NCI-H524 treated with DMSO at 0.1 percent for 48 hours (cell line): ENCODE measurements at regions not wholly inside any gene's neighbourhood (a gene's known extent, or its start where the extent isn't known, plus 50 kb on each side); places are given as distances from the start of the nearest gene placed in this dataset.

Source experiments
- DNase-seq: peaks from one replicate; lab custom pipeline; 2025; lab: John Stamatoyannopoulos, UW

DNA sequence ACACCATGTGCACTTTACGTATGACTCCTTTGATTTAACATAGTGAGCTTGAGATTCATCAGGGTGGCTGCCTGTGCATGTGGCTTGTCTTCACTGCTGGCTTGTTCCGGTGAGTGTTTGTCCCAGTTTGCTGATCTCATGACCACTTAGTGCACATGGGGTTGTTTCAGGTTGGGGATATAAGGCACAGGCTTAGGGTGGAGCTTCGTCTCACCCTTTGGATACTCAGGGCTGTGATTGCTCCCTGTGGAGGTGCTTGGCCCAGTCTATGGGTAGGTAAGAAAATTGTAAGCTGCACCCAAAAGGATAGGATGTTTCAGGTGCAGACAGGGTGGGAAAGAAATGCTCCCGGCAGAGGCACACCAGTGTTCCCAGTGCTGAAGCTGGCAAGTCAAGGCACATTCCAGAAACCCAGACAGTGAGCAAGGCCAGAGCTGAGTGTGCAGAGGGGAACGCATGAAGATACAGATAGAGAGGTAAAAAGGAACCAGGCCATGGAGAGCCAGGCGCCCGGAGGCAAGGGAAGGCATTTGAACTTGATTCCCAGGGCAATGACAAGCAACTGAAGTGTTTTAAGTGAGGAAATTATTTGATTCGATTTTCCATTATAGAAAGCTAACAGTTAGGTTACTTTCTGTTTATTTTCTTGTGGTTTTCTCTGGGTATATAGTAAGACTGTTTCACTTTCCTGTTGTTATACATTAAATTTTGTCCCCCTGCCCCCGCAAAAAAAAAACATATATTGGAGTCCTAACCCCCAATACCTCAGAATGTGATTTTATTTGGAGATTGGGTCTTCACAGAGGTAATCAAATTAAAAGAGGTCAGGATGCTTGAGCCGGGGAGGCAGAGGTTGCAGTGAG lies 289.8 kb upstream of the KLF6 start:
- no peak for DNase-seq

DNA sequence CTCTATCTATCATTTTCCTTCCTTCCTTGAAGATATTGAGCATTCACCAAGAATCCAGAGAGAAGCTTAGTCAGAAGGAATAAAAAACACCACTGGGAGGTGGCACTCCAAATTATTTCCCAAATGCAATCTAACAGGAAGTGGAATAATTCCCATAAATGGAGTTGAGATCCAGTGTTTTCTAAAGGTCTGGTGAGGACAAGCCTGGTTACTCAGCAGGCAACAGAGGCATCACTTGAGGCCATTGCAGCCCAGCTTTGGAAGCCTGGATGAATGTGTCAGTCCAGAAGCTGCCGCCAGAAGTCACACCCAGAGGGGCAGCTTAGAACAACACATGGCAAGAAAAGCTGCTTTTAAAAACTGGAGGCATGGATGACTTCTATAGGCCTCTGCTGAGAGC lies 288.9 kb upstream of the KLF6 start:
- DNase-seq: no peak

DNA sequence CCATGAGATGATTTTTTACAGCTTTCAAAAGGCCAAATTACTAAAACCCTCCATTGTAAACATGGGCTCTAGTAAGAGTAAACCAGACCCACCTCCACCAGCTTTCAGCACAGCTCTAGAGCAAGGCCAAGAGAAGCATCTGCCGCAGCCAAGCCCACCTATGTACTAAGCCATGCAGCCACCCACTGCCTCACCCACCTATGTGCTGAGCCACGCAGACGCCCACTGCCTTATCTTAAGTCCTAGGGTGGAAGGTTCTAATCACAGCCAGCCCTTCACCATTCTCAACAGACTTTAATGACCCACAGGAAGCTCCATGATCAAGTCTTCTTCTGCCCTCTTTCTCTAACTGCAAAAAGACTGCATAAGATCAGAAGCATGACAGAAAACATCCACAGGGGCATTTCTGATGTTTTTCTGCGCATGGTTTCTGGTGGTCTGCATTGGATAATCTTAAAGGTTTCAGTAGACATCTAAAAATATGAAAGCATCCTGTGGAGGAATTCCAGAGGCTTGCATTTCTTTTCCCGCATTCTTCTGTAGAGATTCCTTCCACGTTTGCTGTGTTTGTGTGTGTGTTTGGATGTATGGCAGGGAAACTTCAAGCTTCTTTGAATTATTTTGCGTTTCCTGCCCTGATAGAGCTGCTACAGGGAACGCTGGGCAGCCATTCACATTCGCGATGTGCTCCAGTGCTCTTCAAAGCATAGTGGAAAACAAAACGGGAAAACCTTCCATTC lies 286.1 kb upstream of the KLF6 start:
- no peak for DNase-seq

DNA sequence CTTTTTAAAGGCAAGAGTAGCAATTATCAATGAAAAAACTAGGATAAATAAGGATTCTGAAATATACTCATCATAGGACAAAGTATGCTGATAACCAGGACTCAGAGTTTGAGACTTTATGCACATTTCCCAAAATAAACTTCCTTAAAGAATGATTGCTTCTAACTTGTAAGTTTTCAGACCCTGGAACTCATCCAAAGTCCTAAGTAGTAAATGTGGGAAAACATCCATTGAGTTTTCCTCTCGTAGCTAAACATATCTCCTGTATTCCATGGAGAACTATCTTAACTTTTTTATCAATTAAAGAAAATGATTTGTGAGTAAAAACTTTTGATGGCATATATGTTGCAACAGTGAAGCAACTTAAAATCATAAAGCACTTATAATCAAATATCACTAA lies 285.2 kb upstream of the KLF6 start:
- DNase-seq: no peak

DNA sequence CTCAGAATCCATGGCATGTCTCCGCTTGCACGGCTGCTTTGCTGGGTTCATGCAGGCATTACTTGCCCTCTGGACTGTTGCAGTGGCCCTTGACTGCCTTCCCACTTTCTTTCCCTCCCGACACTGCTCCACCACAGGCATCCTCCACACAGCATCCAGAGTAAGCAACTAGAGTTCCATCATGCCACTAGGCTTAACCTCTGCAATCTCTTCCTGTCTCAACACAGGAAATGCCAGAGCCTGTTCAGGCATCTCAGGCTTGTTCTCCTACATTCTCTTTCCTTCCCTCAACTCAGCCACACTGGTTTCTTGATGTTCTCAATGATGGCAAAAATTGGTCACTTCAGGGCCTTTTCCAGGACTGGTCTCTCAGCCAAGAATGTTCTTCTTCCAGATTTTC lies 284.5 kb upstream of the KLF6 start:
- no peak for DNase-seq

DNA sequence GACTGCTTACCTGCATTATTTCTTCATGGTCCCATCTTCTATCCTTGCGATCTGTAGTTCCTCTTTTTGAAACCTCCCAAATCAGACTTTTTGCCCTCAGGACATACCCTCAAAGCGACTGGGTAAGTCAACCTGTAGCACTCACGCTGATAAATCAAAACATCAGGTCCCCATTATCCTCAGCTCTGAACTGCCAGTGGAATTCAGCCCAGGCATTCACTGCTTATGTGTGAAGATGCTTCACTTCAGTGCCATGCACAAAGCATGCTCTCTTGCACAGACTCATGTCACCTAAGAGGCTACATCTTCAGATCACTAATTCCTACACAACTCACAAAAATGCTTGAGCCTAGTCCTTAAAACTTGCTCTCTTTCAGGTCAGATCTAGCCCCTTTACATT lies 283.6 kb upstream of the KLF6 start:
- DNase-seq: no peak

DNA sequence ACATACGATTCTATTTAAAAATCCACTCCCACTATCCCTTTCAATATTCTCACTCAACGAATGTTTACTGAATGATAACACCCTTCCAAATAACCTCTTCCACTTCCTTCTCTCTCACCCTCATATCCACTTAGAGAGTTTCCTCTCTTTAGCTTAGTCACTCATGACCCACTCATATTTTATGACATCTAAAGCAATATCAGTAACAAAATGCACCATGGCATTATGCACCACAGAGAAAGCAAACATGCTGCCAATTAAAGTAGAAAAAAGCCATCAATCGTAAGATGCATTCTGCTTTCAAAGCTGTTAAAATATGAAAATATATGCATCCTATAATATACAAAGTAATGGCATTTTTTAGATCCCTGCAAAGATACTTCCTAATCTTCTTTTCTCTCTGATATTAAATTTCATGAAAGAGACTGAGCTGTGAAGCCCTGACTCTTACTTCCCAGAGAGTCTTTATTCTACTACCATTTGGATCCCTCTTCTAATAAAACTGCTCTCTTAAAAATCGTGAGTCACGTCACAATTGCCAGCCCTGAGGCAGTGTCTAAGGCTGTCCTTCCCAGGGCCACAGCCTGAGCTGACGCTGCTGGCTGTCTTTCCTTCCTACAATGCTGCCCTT lies 283.0 kb upstream of the KLF6 start:
- no peak for DNase-seq

DNA sequence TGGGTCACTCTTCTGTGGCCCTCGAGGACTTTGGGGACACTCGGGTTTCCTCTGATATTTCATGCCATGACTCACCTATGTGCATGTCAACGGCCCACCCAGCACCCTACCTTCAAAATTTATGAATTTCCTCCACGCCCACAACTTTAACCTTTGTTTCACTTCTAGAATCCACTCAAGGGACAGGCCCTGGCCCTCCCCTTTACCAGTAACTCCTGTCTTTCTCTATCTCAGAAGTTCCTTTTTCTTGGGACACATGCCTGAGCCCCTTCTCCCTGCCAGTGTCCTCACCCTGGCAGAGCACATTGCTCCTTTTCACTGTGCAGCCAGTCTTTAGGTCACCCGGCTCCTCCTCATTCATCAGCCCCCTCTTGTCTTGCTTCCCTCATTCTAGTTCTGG lies 282.5 kb upstream of the KLF6 start:
- no peak for DNase-seq

DNA sequence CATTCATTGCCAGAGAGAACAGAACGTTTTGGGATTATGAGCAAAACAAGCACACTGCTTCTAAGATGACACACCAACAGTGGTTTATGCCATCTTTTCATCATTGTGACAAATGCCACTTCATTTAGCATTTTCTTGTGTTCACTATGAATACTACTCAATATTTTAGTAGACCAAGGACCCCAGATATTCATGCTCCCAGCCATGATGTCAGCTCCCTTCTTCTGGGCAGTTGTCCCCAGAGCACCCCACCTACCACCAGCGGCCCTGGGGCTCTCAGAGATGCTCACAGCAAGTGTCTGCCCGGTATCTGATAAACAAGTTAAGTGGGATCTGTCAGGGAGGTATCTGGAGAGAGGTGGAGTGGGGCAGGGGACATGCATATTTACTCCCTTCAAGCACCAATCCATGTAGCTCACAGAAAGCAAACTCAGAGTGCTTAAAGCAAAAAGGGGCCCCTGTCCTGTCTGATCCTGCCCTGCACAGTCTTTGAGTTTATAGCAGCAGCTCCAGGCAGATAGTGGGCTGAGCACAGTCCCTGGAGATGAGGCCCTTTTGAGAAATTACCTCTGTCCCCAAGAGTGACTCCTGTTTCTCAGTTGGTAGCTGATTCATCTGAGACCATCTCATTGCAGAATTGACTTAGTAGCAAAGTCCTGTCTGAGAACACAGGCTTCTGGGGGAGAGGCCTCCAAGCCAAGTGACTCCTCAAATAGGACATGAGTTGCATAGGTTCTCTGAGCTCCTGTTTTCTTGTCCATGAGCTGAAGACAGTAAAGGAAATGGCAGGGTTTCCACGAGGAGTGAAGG lies 281.8 kb upstream of the KLF6 start:
- no peak for DNase-seq

DNA sequence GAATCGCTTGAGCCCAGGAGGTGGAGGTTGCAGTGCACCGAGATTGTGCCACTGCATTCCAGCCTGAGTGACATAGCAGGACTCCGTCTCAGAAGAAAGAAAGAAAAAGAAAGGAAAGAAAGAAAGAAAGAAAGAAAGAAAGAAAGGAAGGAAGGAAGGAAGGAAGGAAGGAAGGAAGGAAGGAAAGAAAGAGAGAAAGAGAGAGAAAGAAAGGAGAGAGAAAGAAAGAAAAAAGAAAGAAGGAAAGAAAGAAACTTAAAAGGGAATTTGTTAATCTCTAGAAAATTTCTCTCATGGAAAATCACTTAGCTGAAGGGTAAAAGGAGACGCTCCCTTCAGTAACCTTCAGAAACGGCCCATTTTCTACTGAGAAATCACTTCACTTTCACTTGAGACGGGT lies 279.5 kb upstream of the KLF6 start:
- DNase-seq: no peak

DNA sequence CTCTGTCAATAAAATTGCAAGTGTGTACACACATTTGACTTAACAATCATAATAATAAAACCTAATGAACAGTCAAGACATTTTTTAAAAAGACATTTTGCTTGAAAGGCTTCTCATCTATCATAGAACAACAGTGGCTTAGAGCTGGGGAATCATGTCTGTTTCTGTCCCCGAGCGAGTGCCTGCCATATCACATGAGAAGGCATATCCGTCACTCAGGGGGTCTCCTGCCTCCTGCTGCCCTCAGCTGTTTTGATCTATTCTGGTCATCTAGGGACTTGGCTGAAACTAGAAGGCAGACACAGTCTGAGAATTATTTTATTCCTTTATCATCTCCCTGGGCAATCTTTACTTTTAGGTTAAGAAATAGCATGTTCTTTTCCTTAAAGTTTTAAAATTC lies 278.7 kb upstream of the KLF6 start:
- no peak for DNase-seq

DNA sequence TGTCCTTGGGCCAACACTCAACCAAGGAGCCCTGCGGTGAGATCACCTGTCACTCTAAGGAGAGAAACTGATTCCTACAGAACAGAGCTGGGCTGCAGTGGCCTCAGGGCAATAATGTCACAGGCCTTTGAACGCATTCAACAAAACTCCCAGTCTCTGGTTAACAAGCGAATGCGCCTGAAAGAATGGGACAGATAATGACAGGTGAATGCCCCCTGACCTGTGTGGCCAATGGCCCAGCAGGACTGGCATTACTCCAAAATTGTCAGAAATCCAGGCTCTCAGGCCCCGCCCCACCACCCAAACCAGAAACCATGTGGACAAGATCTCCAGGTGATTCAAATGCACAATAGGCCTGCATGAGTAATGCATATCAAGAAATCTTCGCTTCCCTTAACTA lies 277.7 kb upstream of the KLF6 start:
- no peak for DNase-seq

DNA sequence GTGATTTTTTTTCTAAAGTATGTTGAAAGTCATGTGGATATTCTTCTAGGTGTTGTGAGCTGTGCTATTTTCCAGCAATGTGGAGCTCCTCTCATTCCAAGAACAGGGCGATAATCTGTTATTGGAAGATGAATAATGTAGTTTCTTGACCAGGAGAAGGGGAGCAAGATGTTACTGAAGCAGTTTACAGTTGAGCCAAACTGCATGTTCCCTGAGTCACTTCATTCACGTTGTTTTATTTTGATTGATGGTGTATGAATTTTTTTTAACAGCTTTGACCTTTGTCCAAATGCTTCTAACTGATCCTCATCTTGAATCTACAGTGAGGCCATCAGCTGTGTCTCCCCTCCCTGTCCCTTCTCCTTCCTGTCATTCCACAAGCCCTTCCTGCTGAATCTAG lies 277.1 kb upstream of the KLF6 start:
- DNase-seq: no peak

DNA sequence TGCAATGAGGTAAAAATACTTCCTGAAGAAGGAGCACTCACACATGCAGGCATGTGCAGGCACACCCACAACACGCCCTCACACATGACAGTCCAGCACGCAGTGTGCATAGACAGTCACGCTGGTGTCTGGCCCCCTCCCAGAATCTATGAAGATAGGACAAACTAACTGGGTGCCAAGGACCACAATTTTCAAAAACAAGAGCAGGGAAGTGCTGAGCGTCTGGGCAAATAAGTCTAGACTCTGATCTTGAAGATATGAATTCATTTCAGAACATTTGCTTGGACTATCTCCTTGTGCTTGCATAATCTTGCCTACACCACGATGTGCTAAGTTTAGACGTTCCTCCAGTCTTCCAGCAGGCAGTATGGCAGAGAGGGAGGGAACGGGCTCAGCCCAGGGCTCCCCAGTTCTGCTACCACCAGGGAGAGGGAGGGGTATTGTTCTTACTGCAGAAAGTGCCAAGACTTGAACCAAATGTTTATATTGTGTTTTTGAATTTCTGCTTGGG lies 276.5 kb upstream of the KLF6 start:
- no peak for DNase-seq

DNA sequence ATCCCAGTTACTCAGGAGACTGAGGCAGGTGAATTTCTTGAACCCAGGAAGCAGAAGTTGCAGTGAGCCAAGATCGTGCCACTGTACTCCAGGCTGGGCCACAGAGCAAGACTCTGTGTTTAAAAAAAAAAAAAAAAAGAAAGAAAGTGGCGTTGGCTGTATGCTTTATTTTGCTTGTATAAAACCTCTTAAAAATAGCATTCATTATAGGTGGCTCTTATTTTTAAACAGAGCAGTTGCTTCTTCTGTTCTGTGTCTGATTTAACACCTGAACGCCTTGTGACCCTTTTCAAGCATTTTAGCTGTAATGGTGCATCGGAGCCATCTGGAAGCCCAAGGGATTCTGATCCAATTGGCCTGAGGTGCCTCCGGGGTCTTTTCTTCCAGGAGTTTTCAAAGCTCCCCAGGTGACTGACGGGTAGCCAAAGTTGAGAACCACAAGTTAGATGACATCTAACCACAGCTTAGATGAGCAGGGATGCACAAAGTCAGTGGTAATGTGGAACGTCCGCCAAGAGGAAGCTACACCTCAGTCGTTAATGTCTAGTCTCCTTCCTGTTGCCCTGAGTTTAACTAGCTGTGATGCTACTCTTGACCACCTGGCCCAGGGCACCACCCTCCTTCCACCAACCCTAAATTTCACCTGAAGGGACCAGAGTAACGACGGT lies 274.6 kb upstream of the KLF6 start:
- DNase-seq: no peak

DNA sequence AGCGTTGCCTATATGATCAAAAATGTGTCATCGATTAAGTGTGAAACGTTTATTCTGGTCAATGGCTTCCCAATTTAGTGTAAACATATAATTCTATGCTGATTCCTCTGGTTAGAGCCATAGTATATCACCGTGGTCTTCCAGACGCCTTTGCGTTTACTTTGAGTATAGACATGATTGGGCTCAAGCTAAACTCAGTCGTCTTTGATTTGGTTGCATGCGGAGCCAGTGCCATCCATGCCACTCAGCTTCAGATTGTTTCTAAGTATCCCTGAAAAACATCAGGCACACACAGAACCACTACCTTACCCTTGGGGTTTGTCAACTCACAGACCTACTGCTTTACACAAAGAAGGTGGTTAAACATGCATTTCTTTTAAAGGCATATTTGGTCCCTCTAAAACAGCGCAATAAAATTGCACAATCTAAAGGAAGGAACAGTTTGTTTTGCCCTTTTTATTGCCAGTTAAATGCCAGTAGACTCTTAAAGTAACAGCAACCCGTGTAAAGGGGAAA lies 273.6 kb upstream of the KLF6 start:
- DNase-seq: no peak

DNA sequence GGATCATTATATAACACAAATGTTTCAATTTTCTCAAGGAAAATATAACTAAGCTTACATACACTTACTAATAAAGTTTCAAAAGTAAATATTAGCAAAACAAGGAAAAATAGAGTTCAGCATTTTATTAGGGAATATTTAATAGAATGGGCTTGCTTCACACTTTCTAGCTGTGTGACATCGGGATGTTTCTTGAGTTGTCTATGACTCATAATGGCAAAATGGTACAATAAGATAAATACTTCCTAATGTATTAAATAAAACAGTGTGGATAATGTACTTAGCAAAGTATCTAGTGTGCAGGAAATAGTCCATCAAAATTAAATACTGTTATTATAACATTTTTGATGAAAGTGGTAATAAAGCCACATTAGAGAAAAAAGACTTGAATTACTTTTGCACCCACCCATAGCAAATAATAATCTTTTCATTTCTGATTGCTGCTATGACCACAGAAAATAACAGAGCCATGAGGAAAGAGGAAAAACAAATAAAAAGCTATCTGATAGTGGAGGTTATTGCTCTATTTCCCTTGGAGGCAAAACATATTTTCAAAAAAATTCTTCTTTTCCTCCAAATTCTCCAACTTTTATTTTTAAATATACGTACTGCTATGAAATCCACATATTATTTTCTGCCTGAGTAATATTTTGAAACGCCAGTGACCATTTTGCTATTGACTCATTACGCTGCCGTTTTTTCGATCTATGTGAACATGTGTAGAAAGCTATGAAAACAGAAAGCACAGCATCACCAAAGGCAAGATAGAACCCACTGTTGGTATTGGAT lies 272.9 kb upstream of the KLF6 start:
- DNase-seq: no peak

DNA sequence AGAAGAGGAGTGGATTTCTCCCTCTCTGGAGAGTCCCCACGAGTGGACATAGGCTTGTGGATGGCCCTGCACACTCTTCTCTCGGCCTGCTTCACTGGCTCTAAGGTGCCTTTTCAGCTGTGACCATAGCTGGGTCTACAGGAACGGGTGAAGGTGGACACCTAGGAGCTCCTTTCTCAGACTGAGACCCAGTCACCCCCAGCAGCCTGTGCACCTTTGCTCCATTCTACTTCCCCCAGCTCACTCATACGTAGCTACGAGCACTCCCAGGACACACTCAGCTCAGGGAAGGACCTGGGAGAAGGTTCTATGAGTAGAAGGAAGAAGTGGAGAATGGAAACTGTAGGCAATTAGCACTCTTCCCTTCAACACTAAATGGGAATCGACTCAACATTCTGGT lies 272.0 kb upstream of the KLF6 start:
- DNase-seq: no peak

DNA sequence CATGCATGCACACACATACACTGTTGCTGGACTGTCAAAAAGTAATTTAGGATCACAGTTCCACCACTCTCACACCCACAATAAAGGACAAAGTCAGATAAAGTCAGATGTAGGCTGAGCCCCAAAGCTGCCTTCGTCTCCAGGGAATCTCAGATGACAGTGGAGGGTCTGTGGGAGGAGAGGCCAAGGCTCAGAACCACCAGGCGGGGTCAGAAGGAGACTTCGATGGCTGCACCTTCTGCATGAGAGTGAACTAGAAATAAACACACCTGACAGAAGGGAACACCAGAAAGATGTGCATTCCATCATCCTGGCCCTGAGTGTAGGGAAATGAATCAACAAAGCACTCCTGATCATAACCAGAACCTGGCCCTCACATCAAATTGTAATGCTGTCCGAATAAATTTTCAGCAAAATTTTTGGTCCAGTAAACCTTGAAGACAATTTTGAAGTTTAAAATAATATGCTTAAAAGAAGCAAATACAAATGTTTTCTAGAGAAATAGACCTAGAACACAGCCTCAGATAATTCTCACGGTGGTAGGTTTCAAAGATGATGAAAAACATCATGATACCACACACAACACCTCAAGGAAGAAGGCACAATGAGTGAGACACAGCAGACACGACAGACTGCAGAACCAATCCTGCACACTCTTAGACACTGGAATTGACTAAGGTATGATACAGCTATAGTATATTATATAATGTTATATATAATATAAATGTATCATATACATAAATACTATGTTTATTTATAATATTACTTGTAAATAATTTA lies 269.8 kb upstream of the KLF6 start:
- no peak for DNase-seq

DNA sequence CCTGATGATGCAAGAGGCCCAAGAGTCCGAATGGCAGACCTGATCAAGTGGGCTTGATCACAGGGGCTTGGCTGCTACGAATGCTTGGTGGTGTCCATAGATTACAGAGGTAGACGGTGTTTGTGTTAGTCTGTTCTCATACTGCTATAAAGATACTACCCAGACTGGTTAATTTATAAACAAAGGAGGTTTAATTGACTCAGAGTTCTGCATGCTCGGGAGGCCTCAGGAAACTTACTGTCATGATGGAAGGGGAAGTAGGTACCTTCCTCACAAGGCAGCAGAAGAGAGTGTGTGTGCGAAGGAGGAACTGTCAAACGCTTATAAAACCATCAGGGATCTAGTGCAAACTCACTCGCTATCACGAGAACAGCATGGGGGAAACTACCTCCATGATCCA lies 268.9 kb upstream of the KLF6 start:
- no peak for DNase-seq
